Neural progenitor cell (in vitro differentiated cells): ENCODE measurements at regions not wholly inside any gene's neighbourhood (a gene's known extent, or its start where the extent isn't known, plus 50 kb on each side); places are given as distances from the start of the nearest gene placed in this dataset.

Experiments
- DNase-seq: peaks from one replicate; pipeline ENCODE4 v3.0.0-alpha.2; 2016; ENCODE audit warnings: low spot score
- H2AFZ ChIP-seq: fragments of 200-600 bp; sonication (generic); replicated peaks from 2 replicates; pipeline ENCODE4 v1.6.1; 2016; ENCODE audit warnings: antibody characterized with exemption
- H3F3A ChIP-seq: fragments of 200-600 bp; sonication (generic); 2 replicates; pipeline ENCODE4 v1.6.1; 2016; ENCODE audit warnings: antibody characterized with exemption, low read depth
- H3K27ac ChIP-seq: fragments of 200-600 bp; sonication (generic); 2 replicates; pipeline ENCODE4 v1.5.1; 2016; ENCODE audit warnings: mild to moderate bottlenecking
- H3K27me3 ChIP-seq: fragments of 200-600 bp; sonication (generic); 2 replicates; pipeline ENCODE4 v1.6.1; 2016; ENCODE audit warnings: mild to moderate bottlenecking, moderate library complexity
- H3K36me3 ChIP-seq: fragments of 200-600 bp; sonication (generic); 2 replicates; pipeline ENCODE4 v1.5.1; 2016
- H3K4me1 ChIP-seq: fragments of 200-600 bp; sonication (generic); 2 replicates; pipeline ENCODE4 v1.6.1; 2016; ENCODE audit warnings: mixed run types
- H3K4me2 ChIP-seq: fragments of 200-600 bp; sonication (generic); 2 replicates; pipeline ENCODE4 v1.6.1; 2016
- H3K4me3 ChIP-seq: fragments of 200-600 bp; sonication (generic); 2 replicates; pipeline ENCODE4 v1.5.1; 2016
- H3K79me2 ChIP-seq: fragments of 200-600 bp; sonication (generic); 2 replicates; pipeline ENCODE4 v1.6.1; 2016; ENCODE audit warnings: low read depth
- H3K9ac ChIP-seq: fragments of 200-600 bp; sonication (generic); 2 replicates; pipeline ENCODE4 v1.6.1; 2016
- H3K9me3 ChIP-seq: fragments of 200-600 bp; sonication (generic); 2 replicates; pipeline ENCODE4 v1.5.1; 2016; ENCODE audit warnings: low read depth
- H4K20me1 ChIP-seq: fragments of 200-600 bp; sonication (generic); 2 replicates; pipeline ENCODE4 v1.6.1; 2016; ENCODE audit warnings: low read depth
- H3K27ac Mint-ChIP-seq: 3 replicates; pipeline ENCODE4 v1.8.0; 2021; ENCODE audit warnings: mixed read lengths
- H3K27me3 Mint-ChIP-seq: 2 replicates; pipeline ENCODE4 v1.8.0; 2022; ENCODE audit warnings: low read depth, mild to moderate bottlenecking, inconsistent platforms, moderate library complexity, mixed read lengths; ENCODE audit not compliant: insufficient read depth
- H3K36me3 Mint-ChIP-seq: 3 replicates; pipeline ENCODE4 v1.8.0; 2021; ENCODE audit warnings: mixed read lengths
- H3K4me1 Mint-ChIP-seq: 3 replicates; pipeline ENCODE4 v1.8.0; 2021; ENCODE audit warnings: mixed read lengths
- H3K4me3 Mint-ChIP-seq: 3 replicates; pipeline ENCODE4 v1.8.0; 2021; ENCODE audit warnings: mild to moderate bottlenecking, moderate library complexity, mixed read lengths
- H3K9me3 Mint-ChIP-seq: 3 replicates; pipeline ENCODE4 v1.8.0; 2020; ENCODE audit warnings: mixed read lengths
- CTCF ChIP-seq: fragments of 200-600 bp; sonication (generic); IDR thresholded peaks from 2 replicates; pipeline ENCODE4 v1.5.1; 2017; ENCODE audit warnings: antibody characterized with exemption, mild to moderate bottlenecking
- EZH2 ChIP-seq: fragments of 200-600 bp; sonication (generic); IDR thresholded peaks from 2 replicates; pipeline ENCODE4 v1.6.1; 2017; ENCODE audit warnings: antibody characterized with exemption, mild to moderate bottlenecking, moderate library complexity
- EZH2phosphoT487 ChIP-seq: fragments of 200-600 bp; sonication (generic); IDR thresholded peaks from 2 replicates; pipeline ENCODE4 v1.6.1; 2017; ENCODE audit warnings: antibody characterized with exemption

- Histone ChIP-seq H3K4me3 (no peak overlapping the region), H3F3A (no peaks in the 10 kb centered on the region), H3K36me3 (peaks cover 7% of the 10 kb centered on the region), H3K79me2 (no peaks in the 10 kb centered on the region), H2AFZ (no peak overlapping the region), H4K20me1 (no peaks in the 10 kb centered on the region), H3K9ac (no peak overlapping the region), H3K4me2 (no peak overlapping the region), H3K27ac (no peak overlapping the region), H3K27me3 (no peaks in the 10 kb centered on the region), H3K4me1 (no peaks in the 10 kb centered on the region), H3K9me3 (peaks cover 4% of the 10 kb centered on the region)
- H3K27ac Mint-ChIP-seq, result no peak overlapping the region
- no peaks in the 10 kb centered on the region for H3K4me1 Mint-ChIP-seq
- peaks cover 6% of the 10 kb centered on the region for H3K9me3 Mint-ChIP-seq
- peaks cover 2% of the 10 kb centered on the region for H3K27me3 Mint-ChIP-seq
- TF ChIP-seq CTCF (no peak), EZH2phosphoT487 (no peak), EZH2 (no peak)
- no peak for DNase-seq
- no peak overlapping the region for H3K4me3 Mint-ChIP-seq
- no peaks in the 10 kb centered on the region for H3K36me3 Mint-ChIP-seq
These were observed 1826.6 kb upstream of the AGA start for GRCh38 chr4:179268791-179269190.

- no peak for TF ChIP-seq CTCF
- no peak for TF ChIP-seq EZH2phosphoT487
- TF ChIP-seq EZH2, result no peak
- Histone ChIP-seq H3K27ac (no peak overlapping the region), H3K79me2 (no peaks in the 10 kb centered on the region), H3K27me3 (no peaks in the 10 kb centered on the region), H3K9ac (no peak overlapping the region), H4K20me1 (no peaks in the 10 kb centered on the region), H3K4me3 (no peak overlapping the region), H3K36me3 (no peaks in the 10 kb centered on the region), H3F3A (no peaks in the 10 kb centered on the region), H3K4me2 (no peak overlapping the region), H2AFZ (peak overlapping the region; percentile 45), H3K9me3 (no peaks in the 10 kb centered on the region), H3K4me1 (no peaks in the 10 kb centered on the region)
- Mint-ChIP-seq H3K4me1 (no peaks in the 10 kb centered on the region), H3K9me3 (no peaks in the 10 kb centered on the region), H3K27me3 (peaks cover 2% of the 10 kb centered on the region), H3K36me3 (no peaks in the 10 kb centered on the region), H3K4me3 (no peak overlapping the region), H3K27ac (no peak overlapping the region)
- DNase-seq, result no peak
These were observed 1830.0 kb upstream of the AGA start for GRCh38 chr4:179272282-179272681.

GRCh38 chr4:179278647-179279046 is 1836.4 kb upstream of the AGA start:
- no peaks in the 10 kb centered on the region for H3K27me3 ChIP-seq
- no peaks in the 10 kb centered on the region for H4K20me1 ChIP-seq
- no peaks in the 10 kb centered on the region for H3K9me3 ChIP-seq
- H3F3A ChIP-seq, result no peaks in the 10 kb centered on the region
- Mint-ChIP-seq H3K4me1 (peaks cover 11% of the 10 kb centered on the region), H3K36me3 (no peaks in the 10 kb centered on the region), H3K27ac (no peak overlapping the region), H3K4me3 (no peak overlapping the region), H3K9me3 (no peaks in the 10 kb centered on the region), H3K27me3 (no peaks in the 10 kb centered on the region)
- H2AFZ ChIP-seq, result no peak overlapping the region
- no peak overlapping the region for H3K27ac ChIP-seq
- H3K9ac ChIP-seq, result no peak overlapping the region
- TF ChIP-seq EZH2, result no peak
- TF ChIP-seq EZH2phosphoT487, result no peak
- TF ChIP-seq CTCF, result no peak
- no peak overlapping the region for H3K4me2 ChIP-seq
- H3K4me1 ChIP-seq, result no peaks in the 10 kb centered on the region
- no peak overlapping the region for H3K4me3 ChIP-seq
- no peaks in the 10 kb centered on the region for H3K36me3 ChIP-seq
- no peak for DNase-seq
- no peaks in the 10 kb centered on the region for H3K79me2 ChIP-seq
